ENCODE measurements at regions not wholly inside any gene's neighbourhood (a gene's known extent, or its start where the extent isn't known, plus 50 kb on each side); places are given as distances from the start of the nearest gene placed in this dataset.

DNA sequence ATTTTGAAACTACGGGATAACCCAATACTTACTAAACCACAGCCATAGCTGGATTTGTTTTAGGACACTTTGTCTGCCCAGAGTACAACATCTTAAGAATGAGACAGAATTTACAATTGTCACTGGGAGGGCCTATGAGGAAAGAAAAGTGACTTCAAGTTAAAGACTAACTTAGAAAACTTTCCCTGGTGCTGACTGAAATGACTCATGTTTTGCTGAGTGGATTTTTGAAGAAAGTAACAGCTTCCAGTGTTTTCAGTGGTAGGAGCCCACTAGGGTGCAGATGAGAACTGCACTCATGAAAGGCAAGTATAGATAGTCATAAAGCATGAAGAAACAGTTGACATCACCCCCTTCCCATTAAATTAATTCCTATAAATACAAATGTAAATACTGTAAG is 988.2 kb upstream of the MAP3K7 start:
- POLR2A ChIA-PET (ENCODE audit: partially characterized antibody): no interaction called here
- Mint-ChIP-seq H3K27me3 (no peaks in the 10 kb centered on the region), H3K27ac (no peak overlapping the region), H3K4me1 (no peaks in the 10 kb centered on the region), H3K9me3 (peaks cover 0 to 7% (median 0%) of the 10 kb centered on the region in 8 donors), H3K4me3 (no peak overlapping the region), H3K36me3 (no peaks in the 10 kb centered on the region)
- intact Hi-C loops (cut with micrococcal nuclease): no loop called here
- Histone ChIP-seq H3K27ac (ENCODE audit: low read depth, low read length) (no peak overlapping the region), H3K4me1 (ENCODE audit: insufficient read depth, low read length) (no peaks in the 10 kb centered on the region), H3K4me3 (ENCODE audit: low read length in 2 of 2) (no peak overlapping the region), H3K27me3 (ENCODE audit: insufficient read depth, low read length) (no peaks in the 10 kb centered on the region), H3K9me3 (ENCODE audit: control insufficient read depth in 1 of 2, low read length in 2 of 2) (no peaks in the 10 kb centered on the region), H3K36me3 (ENCODE audit: insufficient read depth, low read length) (no peaks in the 10 kb centered on the region)
- DNase-seq: no peak
- CTCF ChIA-PET (ENCODE audit: partially characterized antibody): no interaction called here

- no peak for DNase-seq
- Mint-ChIP-seq H3K27me3 (no peaks in the 10 kb centered on the region), H3K36me3 (no peaks in the 10 kb centered on the region), H3K4me3 (no peak overlapping the region), H3K9me3 (peaks cover 0 to 7% (median under 1%) of the 10 kb centered on the region in 8 donors), H3K27ac (no peak overlapping the region), H3K4me1 (no peaks in the 10 kb centered on the region)
- Histone ChIP-seq H3K9me3 (ENCODE audit: control insufficient read depth in 1 of 2, low read length in 2 of 2) (no peaks in the 10 kb centered on the region), H3K27ac (ENCODE audit: low read depth, low read length) (no peak overlapping the region), H3K36me3 (ENCODE audit: insufficient read depth, low read length) (no peaks in the 10 kb centered on the region), H3K4me3 (ENCODE audit: low read length in 2 of 2) (no peak overlapping the region), H3K4me1 (ENCODE audit: insufficient read depth, low read length) (no peaks in the 10 kb centered on the region), H3K27me3 (ENCODE audit: insufficient read depth, low read length) (no peaks in the 10 kb centered on the region)
- intact Hi-C loops (cut with micrococcal nuclease): no loop called here
- POLR2A ChIA-PET (ENCODE audit: partially characterized antibody): no interaction called here
- CTCF ChIA-PET (ENCODE audit: partially characterized antibody): no interaction called here
These were observed 987.0 kb upstream of the MAP3K7 start for GRCh38 chr6:91573826-91574416.

GRCh38 chr6:91572878-91573277 is 986.0 kb upstream of the MAP3K7 start:
- Mint-ChIP-seq H3K27ac (no peak overlapping the region), H3K27me3 (no peaks in the 10 kb centered on the region), H3K36me3 (no peaks in the 10 kb centered on the region), H3K4me1 (no peaks in the 10 kb centered on the region), H3K4me3 (no peak overlapping the region), H3K9me3 (peaks cover 0 to 7% (median under 1%) of the 10 kb centered on the region in 8 donors)
- DNase-seq: no peak
- no peaks in the 10 kb centered on the region for H3K36me3 ChIP-seq (ENCODE audit: insufficient read depth, low read length)
- H3K4me1 ChIP-seq (ENCODE audit: insufficient read depth, low read length): no peaks in the 10 kb centered on the region
- POLR2A ChIA-PET (ENCODE audit: partially characterized antibody): no interaction called here
- H3K27me3 ChIP-seq (ENCODE audit: insufficient read depth, low read length): no peaks in the 10 kb centered on the region
- intact Hi-C loops (cut with micrococcal nuclease): no loop called here
- CTCF ChIA-PET (ENCODE audit: partially characterized antibody): no interaction called here
- H3K27ac ChIP-seq (ENCODE audit: low read depth, low read length): no peak overlapping the region
- H3K9me3 ChIP-seq (ENCODE audit: control insufficient read depth in 1 of 2, low read length in 2 of 2): no peaks in the 10 kb centered on the region
- no peak overlapping the region for H3K4me3 ChIP-seq (ENCODE audit: low read length in 2 of 2)

GRCh38 chr6:91569071-91569470 is 982.2 kb upstream of the MAP3K7 start:
- no peak for DNase-seq
- H3K27ac Mint-ChIP-seq: no peak overlapping the region
- no peaks in the 10 kb centered on the region for H3K4me1 Mint-ChIP-seq
- no peaks in the 10 kb centered on the region for H3K27me3 ChIP-seq (ENCODE audit: insufficient read depth, low read length)
- H3K36me3 Mint-ChIP-seq: no peaks in the 10 kb centered on the region
- H3K27me3 Mint-ChIP-seq: no peaks in the 10 kb centered on the region
- H3K4me3 Mint-ChIP-seq: no peak overlapping the region
- H3K4me1 ChIP-seq (ENCODE audit: insufficient read depth, low read length): no peaks in the 10 kb centered on the region
- H3K36me3 ChIP-seq (ENCODE audit: insufficient read depth, low read length): no peaks in the 10 kb centered on the region
- POLR2A ChIA-PET (ENCODE audit: partially characterized antibody): no interaction called here
- H3K9me3 ChIP-seq (ENCODE audit: control insufficient read depth in 1 of 2, low read length in 2 of 2): no peaks in the 10 kb centered on the region
- no peak overlapping the region for H3K27ac ChIP-seq (ENCODE audit: low read depth, low read length)
- intact Hi-C loops (cut with micrococcal nuclease): no loop called here
- no peak overlapping the region for H3K4me3 ChIP-seq (ENCODE audit: low read length in 2 of 2)
- peaks cover 0 to 5% (median under 1%) of the 10 kb centered on the region in 8 donors for H3K9me3 Mint-ChIP-seq
- CTCF ChIA-PET (ENCODE audit: partially characterized antibody): no interaction called here

DNA sequence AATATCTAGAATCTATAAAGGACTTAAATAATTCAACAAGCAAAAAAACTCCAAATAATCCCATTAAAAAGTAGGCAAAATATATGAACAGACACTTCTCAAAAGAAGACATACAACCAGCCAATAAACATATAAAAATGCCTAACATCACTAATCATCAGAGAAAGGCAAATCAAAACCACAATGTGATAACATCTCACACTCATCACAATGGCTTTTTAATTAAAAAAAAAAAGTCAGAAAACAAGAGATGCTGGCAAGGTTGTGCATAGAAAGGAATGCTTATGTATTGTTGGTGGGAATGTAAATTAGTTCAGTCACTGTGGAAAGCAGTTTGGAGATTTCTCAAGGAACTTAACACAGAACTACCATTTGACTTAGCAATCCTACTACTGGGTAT is 979.6 kb upstream of the MAP3K7 start:
- Histone ChIP-seq H3K27ac (ENCODE audit: low read depth, low read length) (no peak overlapping the region), H3K27me3 (ENCODE audit: insufficient read depth, low read length) (no peaks in the 10 kb centered on the region), H3K4me3 (ENCODE audit: low read length in 2 of 2) (no peak overlapping the region), H3K36me3 (ENCODE audit: insufficient read depth, low read length) (no peaks in the 10 kb centered on the region), H3K4me1 (ENCODE audit: insufficient read depth, low read length) (no peaks in the 10 kb centered on the region), H3K9me3 (ENCODE audit: control insufficient read depth in 1 of 2, low read length in 2 of 2) (no peaks in the 10 kb centered on the region)
- ChIA-PET POLR2A (ENCODE audit: partially characterized antibody) (no interaction called here), CTCF (ENCODE audit: partially characterized antibody) (no interaction called here)
- H3K4me1 Mint-ChIP-seq: no peaks in the 10 kb centered on the region
- H3K36me3 Mint-ChIP-seq: no peaks in the 10 kb centered on the region
- H3K27ac Mint-ChIP-seq: no peak overlapping the region
- DNase-seq: no peak
- intact Hi-C loops (cut with micrococcal nuclease): no loop called here
- H3K9me3 Mint-ChIP-seq: peaks cover 0 to 6% (median 2%) of the 10 kb centered on the region in 8 donors
- no peaks in the 10 kb centered on the region for H3K27me3 Mint-ChIP-seq
- no peak overlapping the region for H3K4me3 Mint-ChIP-seq

GRCh38 chr6:91565207-91565606 is 978.3 kb upstream of the MAP3K7 start:
- no peaks in the 10 kb centered on the region for H3K4me1 Mint-ChIP-seq
- Histone ChIP-seq H3K36me3 (ENCODE audit: insufficient read depth, low read length) (no peaks in the 10 kb centered on the region), H3K27ac (ENCODE audit: low read depth, low read length) (no peak overlapping the region), H3K9me3 (ENCODE audit: control insufficient read depth in 1 of 2, low read length in 2 of 2) (no peaks in the 10 kb centered on the region), H3K27me3 (ENCODE audit: insufficient read depth, low read length) (no peaks in the 10 kb centered on the region), H3K4me1 (ENCODE audit: insufficient read depth, low read length) (no peaks in the 10 kb centered on the region), H3K4me3 (ENCODE audit: low read length in 2 of 2) (no peak overlapping the region)
- no peak overlapping the region for H3K4me3 Mint-ChIP-seq
- no peak overlapping the region for H3K27ac Mint-ChIP-seq
- ChIA-PET POLR2A (ENCODE audit: partially characterized antibody) (no interaction called here), CTCF (ENCODE audit: partially characterized antibody) (no interaction called here)
- H3K9me3 Mint-ChIP-seq: peaks cover 0 to 13% (median 5%) of the 10 kb centered on the region in 8 donors
- no peaks in the 10 kb centered on the region for H3K27me3 Mint-ChIP-seq
- no peaks in the 10 kb centered on the region for H3K36me3 Mint-ChIP-seq
- no peak for DNase-seq
- intact Hi-C loops (cut with micrococcal nuclease): no loop called here

DNA sequence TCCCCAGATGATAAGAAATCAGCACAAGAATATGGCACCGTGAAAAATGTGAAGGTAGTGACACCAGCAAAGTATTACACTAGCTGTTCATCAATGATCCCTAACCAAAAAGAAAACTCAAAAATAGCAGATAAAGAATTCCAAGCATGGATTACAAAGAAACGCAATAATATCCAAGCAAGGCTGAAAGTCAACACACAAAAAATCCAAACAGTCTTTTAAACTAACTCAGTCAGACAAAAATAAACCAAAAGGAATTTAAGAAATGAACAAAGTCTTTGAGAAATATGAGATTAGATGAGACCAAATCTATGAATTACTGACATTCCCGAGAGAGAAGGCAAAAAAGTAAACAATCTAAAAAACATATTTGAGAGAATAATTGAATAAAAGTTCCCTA is 976.1 kb upstream of the MAP3K7 start:
- no peaks in the 10 kb centered on the region for H3K4me1 Mint-ChIP-seq
- no peaks in the 10 kb centered on the region for H3K36me3 ChIP-seq (ENCODE audit: insufficient read depth, low read length)
- no peaks in the 10 kb centered on the region for H3K27me3 Mint-ChIP-seq
- no peak for DNase-seq
- no peaks in the 10 kb centered on the region for H3K9me3 ChIP-seq (ENCODE audit: control insufficient read depth in 1 of 2, low read length in 2 of 2)
- POLR2A ChIA-PET (ENCODE audit: partially characterized antibody): no interaction called here
- H3K4me3 Mint-ChIP-seq: no peak overlapping the region
- H3K27ac ChIP-seq (ENCODE audit: low read depth, low read length): no peak overlapping the region
- no peak overlapping the region for H3K4me3 ChIP-seq (ENCODE audit: low read length in 2 of 2)
- no peaks in the 10 kb centered on the region for H3K36me3 Mint-ChIP-seq
- no peaks in the 10 kb centered on the region for H3K27me3 ChIP-seq (ENCODE audit: insufficient read depth, low read length)
- no peaks in the 10 kb centered on the region for H3K4me1 ChIP-seq (ENCODE audit: insufficient read depth, low read length)
- H3K27ac Mint-ChIP-seq: no peak overlapping the region
- peaks cover 0 to 24% (median 6%) of the 10 kb centered on the region in 8 donors for H3K9me3 Mint-ChIP-seq
- intact Hi-C loops (cut with micrococcal nuclease): no loop called here
- CTCF ChIA-PET (ENCODE audit: partially characterized antibody): no interaction called here

- ChIA-PET CTCF (ENCODE audit: partially characterized antibody) (no interaction called here), POLR2A (ENCODE audit: partially characterized antibody) (no interaction called here)
- H3K36me3 ChIP-seq (ENCODE audit: insufficient read depth, low read length): no peaks in the 10 kb centered on the region
- no peaks in the 10 kb centered on the region for H3K4me1 ChIP-seq (ENCODE audit: insufficient read depth, low read length)
- no peak overlapping the region for H3K27ac Mint-ChIP-seq
- intact Hi-C loops (cut with micrococcal nuclease): no loop called here
- H3K4me1 Mint-ChIP-seq: no peaks in the 10 kb centered on the region
- no peak overlapping the region for H3K4me3 Mint-ChIP-seq
- no peaks in the 10 kb centered on the region for H3K9me3 ChIP-seq (ENCODE audit: control insufficient read depth in 1 of 2, low read length in 2 of 2)
- H3K27ac ChIP-seq (ENCODE audit: low read depth, low read length): no peak overlapping the region
- H3K27me3 Mint-ChIP-seq: no peaks in the 10 kb centered on the region
- H3K4me3 ChIP-seq (ENCODE audit: low read length in 2 of 2): no peak overlapping the region
- no peaks in the 10 kb centered on the region for H3K36me3 Mint-ChIP-seq
- peaks cover 0 to 24% (median 6%) of the 10 kb centered on the region in 8 donors for H3K9me3 Mint-ChIP-seq
- no peak for DNase-seq
- H3K27me3 ChIP-seq (ENCODE audit: insufficient read depth, low read length): no peaks in the 10 kb centered on the region
These were observed 973.5 kb upstream of the MAP3K7 start for GRCh38 chr6:91560409-91560808.
